Testis (tissue), 2 donors: ENCODE measurements at regions not wholly inside any gene's neighbourhood (a gene's known extent, or its start where the extent isn't known, plus 50 kb on each side); places are given as distances from the start of the nearest gene placed in this dataset.

ENCODE experiments used
- POLR2A ChIP-seq: fragments of 450-650 bp; IDR thresholded peaks from one replicate; pipeline ENCODE4 v1.6.1; 2017; ENCODE audit warnings: antibody characterized with exemption, mild to moderate bottlenecking, moderate library complexity
- TF ChIP-seq, protein P1 (sequence below), 3 experiments: fragments of 450-650 bp in 2 of 3; fragments of 200-600 bp in 1 of 3; sonication (generic) in 1 of 3; IDR thresholded peaks; one replicate each; pipeline ENCODE4 v1.5.1; 2016 to 2019; ENCODE audit warnings: antibody characterized with exemption in 3 of 3, mild to moderate bottlenecking in 2 of 3, moderate library complexity in 1 of 3

DNA sequence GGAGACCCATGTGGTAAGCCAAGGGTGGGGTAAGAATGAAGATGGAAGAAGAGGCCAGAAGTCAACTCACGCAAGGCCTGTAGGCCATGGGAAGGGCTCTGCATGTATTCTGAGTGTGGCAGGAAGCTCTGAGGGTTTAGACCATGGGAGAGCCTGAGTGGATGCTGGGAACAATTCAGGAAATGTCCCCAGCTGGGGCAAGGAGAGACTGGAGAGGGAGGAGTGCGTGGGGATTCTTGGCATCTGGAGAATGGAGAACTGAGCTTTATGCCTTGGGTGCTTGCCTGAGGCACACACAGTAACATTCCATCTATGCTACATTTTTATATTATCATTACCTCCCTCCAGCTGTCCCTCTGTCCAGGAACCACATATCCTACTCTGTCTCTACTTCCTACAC lies 50.4 kb upstream of the CD82 start:
- TF ChIP-seq, protein P1, sequence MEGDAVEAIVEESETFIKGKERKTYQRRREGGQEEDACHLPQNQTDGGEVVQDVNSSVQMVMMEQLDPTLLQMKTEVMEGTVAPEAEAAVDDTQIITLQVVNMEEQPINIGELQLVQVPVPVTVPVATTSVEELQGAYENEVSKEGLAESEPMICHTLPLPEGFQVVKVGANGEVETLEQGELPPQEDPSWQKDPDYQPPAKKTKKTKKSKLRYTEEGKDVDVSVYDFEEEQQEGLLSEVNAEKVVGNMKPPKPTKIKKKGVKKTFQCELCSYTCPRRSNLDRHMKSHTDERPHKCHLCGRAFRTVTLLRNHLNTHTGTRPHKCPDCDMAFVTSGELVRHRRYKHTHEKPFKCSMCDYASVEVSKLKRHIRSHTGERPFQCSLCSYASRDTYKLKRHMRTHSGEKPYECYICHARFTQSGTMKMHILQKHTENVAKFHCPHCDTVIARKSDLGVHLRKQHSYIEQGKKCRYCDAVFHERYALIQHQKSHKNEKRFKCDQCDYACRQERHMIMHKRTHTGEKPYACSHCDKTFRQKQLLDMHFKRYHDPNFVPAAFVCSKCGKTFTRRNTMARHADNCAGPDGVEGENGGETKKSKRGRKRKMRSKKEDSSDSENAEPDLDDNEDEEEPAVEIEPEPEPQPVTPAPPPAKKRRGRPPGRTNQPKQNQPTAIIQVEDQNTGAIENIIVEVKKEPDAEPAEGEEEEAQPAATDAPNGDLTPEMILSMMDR (IDR thresholded peaks at IDR 0.05): no peak
- TF ChIP-seq POLR2A: no peak
